ENCODE measurements at regions not wholly inside any gene's neighbourhood (a gene's known extent, or its start where the extent isn't known, plus 50 kb on each side); places are given as distances from the start of the nearest gene placed in this dataset.

DNA sequence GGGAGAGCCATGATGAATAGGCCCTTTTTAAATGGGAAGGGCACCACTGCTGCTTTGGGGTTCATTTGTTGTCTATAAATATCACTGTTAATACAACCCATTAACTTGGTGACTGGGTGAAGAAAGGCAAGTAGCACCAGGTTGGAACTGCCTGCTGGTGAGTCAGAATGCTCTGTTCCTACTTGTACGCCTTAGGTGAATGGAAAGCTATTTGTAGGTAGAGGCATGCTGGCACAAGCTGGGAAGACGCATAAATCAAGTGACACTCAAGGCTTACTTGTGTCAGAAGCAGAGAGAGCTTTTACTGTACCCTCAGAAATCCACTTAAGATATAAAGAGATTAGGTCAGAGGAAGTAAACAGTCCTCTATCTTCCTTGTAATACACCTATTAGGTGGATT is 142.5 kb downstream of the TMX1 start:
- Histone ChIP-seq H3K9me3 (replicated peaks; ENCODE audit: control insufficient read depth, insufficient read depth, low read length) (no peaks in the 10 kb centered on the region), H3K27ac (ENCODE audit: insufficient read depth, low read depth, low read length) (no peak overlapping the region), H2AFZ (ENCODE audit: low read depth, low read length) (no peak overlapping the region), H3K4me2 (ENCODE audit: insufficient read depth, low read length) (no peak overlapping the region), H3K27me3 (ENCODE audit: control insufficient read depth in 2 of 2, insufficient read depth in 2 of 2, low read length in 2 of 2) (no peaks in the 10 kb centered on the region), H3K79me2 (ENCODE audit: control insufficient read depth, insufficient read depth, low read length) (no peaks in the 10 kb centered on the region), H3K4me1 (ENCODE audit: control insufficient read depth, extremely low read depth, insufficient read depth, low read length) (peaks cover 11% of the 10 kb centered on the region), H4K20me1 (replicated peaks; ENCODE audit: control insufficient read depth, extremely low read depth, insufficient read depth, low read length) (no peaks in the 10 kb centered on the region), H3K4me3 (replicated peaks in 1 of 3; ENCODE audit: insufficient read depth in 1 of 3, low read depth in 1 of 3, low read length in 3 of 3) (no peak overlapping the region), H3K36me3 (ENCODE audit: control insufficient read depth in 2 of 2, extremely low read depth in 1 of 2, insufficient read depth in 2 of 2, low read length in 2 of 2) (no peaks in the 10 kb centered on the region), H3K9me1 (replicated peaks; ENCODE audit: control insufficient read depth, extremely low read depth, insufficient read depth, low read length) (no peaks in the 10 kb centered on the region), H3K9ac (replicated peaks; ENCODE audit: extremely low read depth, insufficient read depth, low read length) (no peak overlapping the region)
- POLR2A ChIA-PET, result no interaction called here
- dilution Hi-C loops (cut with MboI; ENCODE audit: extremely low pct_ligation_motif_present, low sequenced_read_pairs), result no loop called here
- FAIRE-seq (no peak), DNase-seq (ENCODE audit: low read depth, low spot score) (no peak)
- intact Hi-C loops (cut with micrococcal nuclease), result no loop called here
- TF ChIP-seq, protein P1, sequence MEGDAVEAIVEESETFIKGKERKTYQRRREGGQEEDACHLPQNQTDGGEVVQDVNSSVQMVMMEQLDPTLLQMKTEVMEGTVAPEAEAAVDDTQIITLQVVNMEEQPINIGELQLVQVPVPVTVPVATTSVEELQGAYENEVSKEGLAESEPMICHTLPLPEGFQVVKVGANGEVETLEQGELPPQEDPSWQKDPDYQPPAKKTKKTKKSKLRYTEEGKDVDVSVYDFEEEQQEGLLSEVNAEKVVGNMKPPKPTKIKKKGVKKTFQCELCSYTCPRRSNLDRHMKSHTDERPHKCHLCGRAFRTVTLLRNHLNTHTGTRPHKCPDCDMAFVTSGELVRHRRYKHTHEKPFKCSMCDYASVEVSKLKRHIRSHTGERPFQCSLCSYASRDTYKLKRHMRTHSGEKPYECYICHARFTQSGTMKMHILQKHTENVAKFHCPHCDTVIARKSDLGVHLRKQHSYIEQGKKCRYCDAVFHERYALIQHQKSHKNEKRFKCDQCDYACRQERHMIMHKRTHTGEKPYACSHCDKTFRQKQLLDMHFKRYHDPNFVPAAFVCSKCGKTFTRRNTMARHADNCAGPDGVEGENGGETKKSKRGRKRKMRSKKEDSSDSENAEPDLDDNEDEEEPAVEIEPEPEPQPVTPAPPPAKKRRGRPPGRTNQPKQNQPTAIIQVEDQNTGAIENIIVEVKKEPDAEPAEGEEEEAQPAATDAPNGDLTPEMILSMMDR (IDR thresholded peaks at IDR 0.05; ENCODE audit: extremely low read depth in 1 of 2, insufficient read depth in 1 of 2, low read depth in 1 of 2, low read length in 2 of 2), result no peak
- TF ChIP-seq EZH2 (IDR thresholded peaks at IDR 0.05; ENCODE audit: borderline replicate concordance, low read depth, low read length, severe bottlenecking) (no peak), JUN (IDR thresholded peaks at IDR 0.05; ENCODE audit: borderline replicate concordance, insufficient read depth, insufficient read length, low read depth) (no peak), MYC (IDR thresholded peaks at IDR 0.05; ENCODE audit: low read depth, low read length) (no peak), POLR2AphosphoS5 (IDR thresholded peaks at IDR 0.05; ENCODE audit: insufficient read depth, low read depth, low read length) (no peak), POLR2A (IDR thresholded peaks at IDR 0.05; ENCODE audit: low read depth, low read length) (no peak), GATA2 (IDR thresholded peaks at IDR 0.05; ENCODE audit: insufficient read depth, insufficient read length, low read depth, low read length) (no peak), FOS (IDR thresholded peaks at IDR 0.05; ENCODE audit: borderline replicate concordance, insufficient read depth, low read length) (no peak)
- TF ChIP-seq, protein P2, sequence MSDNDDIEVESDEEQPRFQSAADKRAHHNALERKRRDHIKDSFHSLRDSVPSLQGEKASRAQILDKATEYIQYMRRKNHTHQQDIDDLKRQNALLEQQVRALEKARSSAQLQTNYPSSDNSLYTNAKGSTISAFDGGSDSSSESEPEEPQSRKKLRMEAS (IDR thresholded peaks at IDR 0.05; ENCODE audit: insufficient read depth, insufficient read length), result no peak
- CTCF ChIA-PET, result no interaction called here
- no TSS peak for BruUV-seq (replicated peaks)

Measured in endothelial cell of umbilical vein (primary cell).